M059J (cell line): ENCODE measurements at regions not wholly inside any gene's neighbourhood (a gene's known extent, or its start where the extent isn't known, plus 50 kb on each side); places are given as distances from the start of the nearest gene placed in this dataset.
A peak's percentile ranks its signal among the peaks of the same experiment; 100 is the strongest.

Experiments
- DNase-seq: peaks from one replicate; pipeline ENCODE4 v3.0.0-alpha.2; 2012; ENCODE audit warnings: low read depth

GRCh38 chr4:169810325-169811323 is 52.9 kb upstream of the HPF1 start:
- DNase-seq, result peak; percentile 61

DNA sequence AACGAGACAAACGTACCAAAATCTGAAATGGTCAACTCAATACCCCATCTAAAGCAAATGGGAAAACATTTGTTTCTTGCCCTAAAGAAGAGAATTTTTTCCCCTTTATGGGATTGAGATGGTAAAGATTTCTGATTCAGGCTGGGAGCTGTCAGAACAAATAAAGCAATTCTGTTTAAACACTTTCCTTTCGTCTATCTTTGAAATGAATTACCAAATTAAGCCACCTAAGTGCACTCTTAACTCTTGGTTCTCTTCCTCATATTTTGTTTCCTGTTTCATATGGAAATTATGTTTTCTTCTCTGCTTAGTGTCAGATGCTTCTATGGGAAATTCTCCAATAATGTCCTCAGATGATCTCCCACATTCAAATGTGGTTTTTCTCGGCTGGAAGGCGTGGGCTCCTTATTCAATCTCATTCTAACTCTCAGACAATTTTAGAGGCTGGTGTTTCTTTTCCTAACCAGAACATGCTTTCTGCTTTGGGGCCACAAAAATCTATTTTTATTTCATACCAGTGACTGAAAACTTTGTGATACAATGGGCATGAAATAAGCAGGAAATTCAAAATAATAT is 50.3 kb upstream of the HPF1 start:
- no peak for DNase-seq
